ENCODE measurements at regions not wholly inside any gene's neighbourhood (a gene's known extent, or its start where the extent isn't known, plus 50 kb on each side); places are given as distances from the start of the nearest gene placed in this dataset.

DNA sequence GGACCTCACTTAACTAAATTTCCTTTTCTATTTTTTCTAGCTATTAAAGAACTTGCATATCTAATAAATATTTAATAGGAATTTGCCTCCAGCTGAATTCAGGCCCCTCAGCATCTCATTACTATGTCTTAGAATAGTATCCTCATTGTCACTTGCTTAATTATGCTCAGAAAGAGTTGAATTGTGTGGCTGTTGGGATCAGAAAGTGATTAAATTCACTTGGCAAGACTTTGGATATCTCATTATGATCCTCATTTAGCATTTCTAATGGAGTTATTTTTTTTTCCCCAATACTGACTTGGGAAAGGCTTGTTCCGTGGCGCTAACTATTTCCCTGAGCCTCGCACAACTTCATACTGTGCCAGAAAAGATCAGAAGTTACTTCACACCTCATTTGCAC is 158.8 kb downstream of the IDS start:
- Histone ChIP-seq H3K36me3 (no peaks in the 10 kb centered on the region), H3K27me3 (no peaks in the 10 kb centered on the region), H3K27ac (no peak overlapping the region), H3K4me1 (no peaks in the 10 kb centered on the region), H3K4me3 (no peak overlapping the region), H3K9me3 (no peaks in the 10 kb centered on the region)
- intact Hi-C loops (cut with DNase I), result no loop called here
- DNase-seq (ENCODE audit: extremely low spot score in 2 of 2), result no peak
- no peak for TF ChIP-seq POLR2A (IDR thresholded peaks at IDR 0.05)
- no peak for TF ChIP-seq POLR2AphosphoS5 (IDR thresholded peaks at IDR 0.05; ENCODE audit: insufficient read depth in 1 of 2, low read depth in 1 of 2)
- TF ChIP-seq, protein P1, sequence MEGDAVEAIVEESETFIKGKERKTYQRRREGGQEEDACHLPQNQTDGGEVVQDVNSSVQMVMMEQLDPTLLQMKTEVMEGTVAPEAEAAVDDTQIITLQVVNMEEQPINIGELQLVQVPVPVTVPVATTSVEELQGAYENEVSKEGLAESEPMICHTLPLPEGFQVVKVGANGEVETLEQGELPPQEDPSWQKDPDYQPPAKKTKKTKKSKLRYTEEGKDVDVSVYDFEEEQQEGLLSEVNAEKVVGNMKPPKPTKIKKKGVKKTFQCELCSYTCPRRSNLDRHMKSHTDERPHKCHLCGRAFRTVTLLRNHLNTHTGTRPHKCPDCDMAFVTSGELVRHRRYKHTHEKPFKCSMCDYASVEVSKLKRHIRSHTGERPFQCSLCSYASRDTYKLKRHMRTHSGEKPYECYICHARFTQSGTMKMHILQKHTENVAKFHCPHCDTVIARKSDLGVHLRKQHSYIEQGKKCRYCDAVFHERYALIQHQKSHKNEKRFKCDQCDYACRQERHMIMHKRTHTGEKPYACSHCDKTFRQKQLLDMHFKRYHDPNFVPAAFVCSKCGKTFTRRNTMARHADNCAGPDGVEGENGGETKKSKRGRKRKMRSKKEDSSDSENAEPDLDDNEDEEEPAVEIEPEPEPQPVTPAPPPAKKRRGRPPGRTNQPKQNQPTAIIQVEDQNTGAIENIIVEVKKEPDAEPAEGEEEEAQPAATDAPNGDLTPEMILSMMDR (IDR thresholded peaks at IDR 0.05), result no peak

DNA sequence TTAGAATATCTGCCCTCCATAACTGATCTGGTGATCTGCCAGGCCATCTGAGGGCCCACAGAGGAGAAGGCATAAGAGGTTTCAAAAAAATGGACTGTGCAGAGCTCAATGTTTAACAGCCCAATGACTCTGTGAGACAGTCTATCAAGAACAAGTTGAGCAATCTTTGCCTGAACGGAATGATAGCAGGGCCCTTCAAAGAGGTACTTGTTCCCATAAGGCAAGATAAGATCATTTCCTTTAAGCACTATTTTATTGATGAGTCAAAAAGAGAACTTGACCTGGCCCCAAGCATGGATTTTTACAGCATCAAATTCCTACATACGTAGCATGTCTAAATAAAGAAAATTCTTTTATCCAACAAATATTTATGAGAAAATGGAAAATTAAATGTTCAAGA is 182.8 kb downstream of the IDS start:
- intact Hi-C loops (cut with DNase I), result no loop called here
- Histone ChIP-seq H3K4me1 (no peaks in the 10 kb centered on the region), H3K27me3 (no peaks in the 10 kb centered on the region), H3K36me3 (no peaks in the 10 kb centered on the region), H3K9me3 (no peaks in the 10 kb centered on the region), H3K4me3 (no peak overlapping the region), H3K27ac (no peak overlapping the region)
- TF ChIP-seq, protein P1 (IDR thresholded peaks at IDR 0.05), result no peak
- TF ChIP-seq POLR2AphosphoS5 (IDR thresholded peaks at IDR 0.05; ENCODE audit: insufficient read depth in 1 of 2, low read depth in 1 of 2) (no peak), POLR2A (IDR thresholded peaks at IDR 0.05) (no peak)
- no peak for DNase-seq (ENCODE audit: extremely low spot score in 2 of 2)

DNA sequence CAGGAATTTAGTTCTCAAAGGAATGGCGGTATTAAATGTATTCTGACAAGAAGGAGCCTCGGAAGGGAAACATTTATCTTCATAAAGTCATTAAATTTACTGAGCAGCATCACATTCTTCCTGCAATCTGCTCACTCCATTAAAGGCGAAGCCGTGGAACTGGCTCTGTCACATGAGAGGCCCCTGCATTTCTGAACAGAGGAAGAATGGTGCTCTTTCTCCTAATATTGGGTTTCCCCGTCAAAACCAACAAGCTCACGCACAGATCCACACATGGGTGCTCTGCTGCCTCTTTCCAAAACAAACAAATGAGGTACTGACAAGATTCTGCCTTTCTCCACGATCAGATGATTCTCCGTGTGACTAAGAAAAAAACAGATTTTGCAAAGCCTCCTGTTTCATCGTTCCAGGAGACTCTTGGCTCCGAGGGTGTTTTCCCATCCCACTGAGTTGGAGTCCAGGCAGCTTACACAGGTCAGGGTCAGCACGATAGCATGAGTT is 191.2 kb downstream of the IDS start:
- intact Hi-C loops (cut with DNase I), result no loop called here
- TF ChIP-seq, protein P1 (IDR thresholded peaks at IDR 0.05), result no peak
- TF ChIP-seq POLR2AphosphoS5 (IDR thresholded peaks at IDR 0.05; ENCODE audit: insufficient read depth in 1 of 2, low read depth in 1 of 2) (no peak), POLR2A (IDR thresholded peaks at IDR 0.05) (no peak)
- H3K4me1 ChIP-seq, result peaks cover 10% of the 10 kb centered on the region
- no peak overlapping the region for H3K27ac ChIP-seq
- no peaks in the 10 kb centered on the region for H3K36me3 ChIP-seq
- no peak overlapping the region for H3K4me3 ChIP-seq
- no peaks in the 10 kb centered on the region for H3K9me3 ChIP-seq
- no peaks in the 10 kb centered on the region for H3K27me3 ChIP-seq
- DNase-seq (ENCODE audit: extremely low spot score in 2 of 2), result no peak

- TF ChIP-seq POLR2A (IDR thresholded peaks at IDR 0.05) (no peak), POLR2AphosphoS5 (IDR thresholded peaks at IDR 0.05; ENCODE audit: insufficient read depth in 1 of 2, low read depth in 1 of 2) (no peak)
- TF ChIP-seq, protein P1 (IDR thresholded peaks at IDR 0.05), result no peak
- intact Hi-C loops (cut with DNase I), result no loop called here
- DNase-seq (ENCODE audit: extremely low spot score in 2 of 2), result no peak
- Histone ChIP-seq H3K4me1 (peaks cover 10% of the 10 kb centered on the region), H3K36me3 (no peaks in the 10 kb centered on the region), H3K4me3 (no peak overlapping the region), H3K9me3 (no peaks in the 10 kb centered on the region), H3K27ac (no peak overlapping the region), H3K27me3 (no peaks in the 10 kb centered on the region)
Measured at GRCh38 chrX:149312988-149313387, 192.1 kb downstream of the IDS start.

- H3K4me3 ChIP-seq, result no peak overlapping the region
- no peak for TF ChIP-seq POLR2A (IDR thresholded peaks at IDR 0.05)
- TF ChIP-seq POLR2AphosphoS5 (IDR thresholded peaks at IDR 0.05; ENCODE audit: insufficient read depth in 1 of 2, low read depth in 1 of 2), result no peak
- TF ChIP-seq, protein P1 (IDR thresholded peaks at IDR 0.05), result no peak
- peaks cover 10% of the 10 kb centered on the region for H3K4me1 ChIP-seq
- H3K27ac ChIP-seq, result no peak overlapping the region
- no peaks in the 10 kb centered on the region for H3K36me3 ChIP-seq
- no peak for DNase-seq (ENCODE audit: extremely low spot score in 2 of 2)
- H3K9me3 ChIP-seq, result no peaks in the 10 kb centered on the region
- no peaks in the 10 kb centered on the region for H3K27me3 ChIP-seq
- intact Hi-C loops (cut with DNase I), result no loop called here
Measured at GRCh38 chrX:149312097-149312496, 193.0 kb downstream of the IDS start.

All from vagina (tissue), 2 donors.